RPMI8226 (cell line): ENCODE measurements at regions not wholly inside any gene's neighbourhood (a gene's known extent, or its start where the extent isn't known, plus 50 kb on each side); places are given as distances from the start of the nearest gene placed in this dataset.
"Not testable (repeated sequence)": the region's sequence is repeated elsewhere in the genome, so short reads cannot be mapped to it uniquely, and the experiment has no call there.

ENCODE experiments used
- DNase-seq: peaks from one replicate; pipeline ENCODE4 v3.0.0-alpha.2; 2015

DNA sequence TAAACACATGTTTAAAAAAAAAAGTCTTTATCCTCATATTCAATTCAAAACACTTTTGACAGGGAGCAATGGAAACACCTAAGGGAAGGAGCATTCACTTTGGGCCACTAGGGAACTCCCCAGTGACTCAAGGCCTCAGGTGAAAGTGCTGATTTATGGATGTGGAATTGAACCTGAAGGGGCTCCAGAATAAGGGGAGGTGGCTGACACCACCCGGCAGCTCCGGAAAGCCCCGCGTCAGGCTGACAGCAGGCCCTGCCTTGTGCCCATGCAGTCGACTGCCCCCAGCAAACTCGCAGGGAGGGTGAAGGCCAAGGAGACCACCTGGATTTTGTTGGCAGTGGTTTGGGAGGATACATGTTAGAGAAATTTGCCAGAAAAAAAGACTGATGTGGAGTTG, 275.3 kb upstream of the NCKAP5 start:
- no peak for DNase-seq

DNA sequence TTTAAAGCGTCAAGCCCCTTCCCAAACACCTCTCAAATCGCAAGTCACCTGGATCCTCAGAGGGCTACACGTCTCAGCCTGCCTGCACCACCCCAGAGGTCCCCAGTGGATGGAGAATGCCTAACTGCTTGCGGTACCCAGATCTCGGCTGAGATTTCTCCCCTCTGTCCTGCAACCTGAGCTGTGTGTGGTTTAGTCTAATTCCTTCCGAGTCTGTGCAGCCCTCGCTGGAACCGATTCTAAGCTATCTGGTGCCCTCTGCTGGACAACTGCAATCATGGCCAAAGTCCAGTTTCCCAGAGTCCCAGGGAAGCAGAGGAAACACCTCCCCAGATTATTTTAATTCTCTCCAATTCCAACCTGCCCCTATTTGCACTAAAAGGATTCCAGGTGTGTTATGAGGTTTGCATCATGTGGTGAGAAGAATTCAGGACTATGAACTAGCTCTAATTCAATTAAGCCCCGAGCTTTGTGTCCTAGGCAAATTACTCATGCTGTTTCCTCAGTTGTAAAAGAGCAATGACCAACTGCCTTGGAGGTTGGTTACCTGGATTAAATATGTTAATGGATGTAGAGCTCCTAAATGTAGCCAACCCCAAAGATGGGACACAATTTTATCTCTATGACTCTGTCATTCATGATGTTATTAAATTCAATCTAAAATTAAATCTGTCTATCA, 276.1 kb upstream of the NCKAP5 start:
- DNase-seq, result peak; percentile 66

DNA sequence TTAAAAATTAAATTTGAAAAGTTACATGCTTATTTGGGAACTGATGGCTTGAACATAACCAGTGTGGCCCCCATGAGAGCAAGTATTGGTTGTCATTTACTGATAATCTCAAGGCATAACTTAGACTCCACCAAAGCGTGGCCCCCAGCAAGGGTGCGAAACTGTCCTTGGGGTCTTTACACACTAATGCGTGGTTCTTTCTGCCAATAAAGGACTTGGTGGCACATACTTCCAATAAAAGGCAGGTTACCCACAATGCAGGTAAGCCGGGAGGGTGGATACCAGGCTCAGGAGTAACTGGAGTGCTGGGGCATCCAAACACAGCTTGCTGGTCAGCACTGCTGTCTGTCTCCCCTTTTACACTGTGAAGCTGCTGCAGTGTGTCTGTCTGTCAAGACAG, 278.2 kb upstream of the NCKAP5 start:
- no peak for DNase-seq

DNA sequence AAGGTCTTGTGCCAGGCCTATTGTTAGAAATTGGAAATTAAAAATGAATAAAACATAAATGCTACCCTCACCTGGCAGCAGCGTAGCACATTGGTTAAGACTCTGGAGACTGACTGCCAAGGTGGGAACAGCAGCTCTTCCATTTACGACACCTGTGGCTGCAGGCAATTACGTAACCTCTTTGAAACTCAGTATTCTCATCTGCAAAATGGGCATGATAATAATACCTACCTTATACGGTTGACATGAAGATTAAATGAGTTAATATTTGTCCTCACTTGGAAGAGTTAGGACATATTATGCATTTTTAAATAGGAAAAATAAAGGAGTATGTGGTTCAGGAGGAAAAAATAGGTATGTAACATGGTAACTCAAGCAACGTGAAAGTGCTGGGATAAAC, 279.3 kb upstream of the NCKAP5 start:
- no peak for DNase-seq

DNA sequence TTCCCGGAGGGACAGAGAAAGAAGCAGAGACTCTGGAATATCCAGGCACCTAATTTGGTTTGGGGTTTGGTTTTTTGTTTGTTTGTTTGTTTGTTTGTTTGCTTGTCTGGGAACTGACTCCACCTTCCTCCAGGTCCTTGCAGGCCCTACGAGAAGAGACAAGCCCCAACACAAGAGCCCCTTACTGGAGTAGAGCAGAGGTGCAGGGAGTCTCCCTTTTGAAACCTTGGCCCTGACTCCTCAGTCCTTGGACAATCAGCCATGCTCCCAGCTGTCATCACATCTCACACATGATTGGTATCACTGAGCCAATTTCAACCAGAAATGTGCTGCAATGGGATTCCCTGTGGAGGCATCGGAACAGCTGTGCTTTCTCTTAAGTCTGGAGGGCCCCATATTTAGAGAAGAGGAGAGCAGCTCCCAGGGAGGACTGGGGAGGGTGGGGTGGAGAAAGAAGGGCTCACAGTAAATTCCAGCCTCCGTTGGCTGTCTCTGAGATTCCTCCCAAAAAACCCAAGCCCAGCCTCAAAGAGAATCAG, 279.9 kb upstream of the NCKAP5 start:
- no peak for DNase-seq

DNA sequence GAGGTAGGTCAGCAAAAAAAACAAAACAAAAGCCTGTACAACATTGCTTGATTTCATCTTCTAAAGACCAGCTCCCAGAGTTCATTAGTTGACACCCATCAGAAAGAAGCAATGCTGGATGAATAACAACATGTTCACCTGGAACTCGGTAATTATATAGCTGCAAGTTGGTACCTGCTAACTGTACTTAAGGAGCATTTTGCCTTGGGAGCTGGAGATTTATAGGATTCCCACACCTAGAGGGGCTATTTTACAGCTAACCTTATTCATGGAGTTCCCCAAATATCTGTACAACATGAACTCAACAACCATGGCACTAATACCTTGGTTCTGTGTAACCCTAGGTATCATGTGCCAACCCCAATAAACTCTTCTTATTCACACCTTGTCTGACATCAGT, 281.1 kb upstream of the NCKAP5 start:
- DNase-seq, result no peak

DNA sequence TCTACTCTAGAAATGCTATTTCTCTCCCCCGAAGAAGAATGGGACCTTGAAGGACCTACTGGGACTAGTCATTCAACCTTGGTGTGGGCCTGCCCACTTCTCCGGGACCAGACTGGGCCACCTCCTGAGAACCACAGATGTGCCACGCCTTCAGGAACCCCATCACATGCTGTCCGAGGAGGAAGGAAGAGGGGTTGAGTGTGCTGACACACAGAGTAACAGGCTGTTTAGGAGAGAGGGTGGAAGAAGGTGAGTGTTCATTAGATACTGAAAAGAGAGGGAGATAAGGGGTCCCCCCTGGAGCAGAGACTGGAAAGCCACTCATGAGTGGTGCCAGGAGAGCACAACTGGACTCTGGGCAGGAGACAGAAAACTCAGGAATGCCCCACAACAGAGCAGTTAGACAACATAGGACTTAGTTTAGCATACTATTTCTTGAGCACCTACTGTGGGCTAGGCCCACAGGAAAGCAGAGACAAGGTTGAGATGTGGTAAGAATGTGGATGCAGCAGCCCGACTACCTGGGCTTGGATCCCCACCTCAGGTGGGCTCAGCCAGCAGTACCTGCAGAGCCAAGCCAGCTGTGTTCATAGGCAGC, 286.4 kb upstream of the NCKAP5 start:
- no peak for DNase-seq

DNA sequence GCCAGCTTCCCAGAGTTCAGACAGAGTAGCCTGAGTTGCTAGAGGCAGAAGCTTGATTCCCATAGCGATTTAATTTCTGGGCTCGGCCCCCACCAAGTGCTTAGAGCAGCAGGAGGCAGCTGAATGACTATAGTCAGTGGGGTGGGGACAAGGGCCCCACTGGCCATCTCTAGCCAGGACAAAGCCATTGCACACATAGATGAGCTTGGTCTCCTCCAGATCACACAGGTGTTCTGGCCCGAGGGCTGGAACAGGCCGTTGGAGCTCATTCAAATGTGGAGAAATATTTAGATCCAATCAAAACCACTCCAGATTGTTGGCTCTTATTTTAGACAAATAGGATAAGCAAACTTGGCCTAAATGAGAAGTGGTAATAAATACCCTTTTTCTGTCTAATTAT, 287.3 kb upstream of the NCKAP5 start:
- no peak for DNase-seq

DNA sequence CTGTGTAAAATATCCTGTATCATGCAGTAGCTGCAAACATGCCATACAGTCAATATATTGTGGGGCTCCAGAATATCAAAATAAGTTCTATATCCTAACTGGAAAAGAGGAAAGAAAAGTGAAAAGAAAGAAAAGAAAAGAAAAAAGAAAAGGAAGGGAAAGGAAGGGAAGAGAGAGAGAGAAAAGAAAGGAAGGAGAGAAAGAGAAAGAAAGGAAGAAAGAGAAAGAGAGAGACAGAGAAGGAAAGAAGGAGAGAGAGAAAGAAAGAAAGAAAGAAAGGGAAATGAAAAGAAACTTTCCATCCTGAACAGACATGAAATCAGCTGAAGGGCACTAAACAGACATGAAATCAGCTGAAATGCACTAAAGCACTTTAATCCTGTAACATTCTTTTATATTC, 288.4 kb upstream of the NCKAP5 start:
- no peak for DNase-seq

DNA sequence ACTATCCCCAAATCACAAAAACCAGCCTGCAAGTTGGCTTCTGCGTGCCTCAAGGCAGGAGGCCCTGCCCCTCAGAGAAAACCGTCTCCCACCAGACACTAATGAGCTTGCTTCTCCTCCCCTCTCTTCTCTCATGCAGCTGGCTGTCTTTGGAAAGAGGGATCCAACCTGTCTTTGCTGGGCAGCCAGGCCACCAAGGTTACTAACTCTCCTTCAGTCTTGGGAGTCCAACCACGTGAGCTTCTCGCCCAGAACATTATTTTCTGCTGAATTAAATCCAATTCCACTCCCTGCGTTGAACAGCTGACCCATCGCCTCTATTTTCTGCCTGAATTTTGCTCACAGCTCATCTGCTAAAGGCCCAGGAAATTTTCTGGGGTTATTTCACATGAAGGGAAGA, 291.3 kb upstream of the NCKAP5 start:
- DNase-seq, result no peak

DNA sequence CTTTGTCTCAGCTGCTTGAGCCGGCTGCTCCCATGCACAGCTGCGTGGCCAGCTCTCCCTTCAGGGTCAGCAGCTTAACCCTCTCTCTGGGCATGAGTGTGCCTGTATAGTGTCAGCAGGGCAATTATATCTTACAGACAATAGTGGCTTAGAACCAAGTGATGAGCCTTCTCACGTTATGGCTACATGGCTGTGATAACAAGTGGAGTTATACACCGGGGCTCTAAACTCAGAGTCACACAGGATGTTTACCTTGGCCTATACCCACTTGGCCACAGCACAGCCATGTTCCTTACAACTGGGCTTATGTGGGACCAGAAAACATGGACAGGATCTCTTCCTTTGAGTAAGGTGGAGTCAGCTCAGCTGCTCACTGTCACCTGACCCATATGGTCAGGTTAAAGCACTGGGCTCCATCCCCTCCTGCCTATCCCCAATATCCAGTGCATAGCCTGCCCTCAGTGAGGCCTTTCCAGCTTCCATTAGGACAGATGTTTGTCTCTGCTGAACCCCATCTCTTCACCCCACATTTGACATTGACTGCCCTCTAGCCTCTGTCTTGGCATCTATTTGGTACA, 294.2 kb upstream of the NCKAP5 start:
- DNase-seq, result no peak

DNA sequence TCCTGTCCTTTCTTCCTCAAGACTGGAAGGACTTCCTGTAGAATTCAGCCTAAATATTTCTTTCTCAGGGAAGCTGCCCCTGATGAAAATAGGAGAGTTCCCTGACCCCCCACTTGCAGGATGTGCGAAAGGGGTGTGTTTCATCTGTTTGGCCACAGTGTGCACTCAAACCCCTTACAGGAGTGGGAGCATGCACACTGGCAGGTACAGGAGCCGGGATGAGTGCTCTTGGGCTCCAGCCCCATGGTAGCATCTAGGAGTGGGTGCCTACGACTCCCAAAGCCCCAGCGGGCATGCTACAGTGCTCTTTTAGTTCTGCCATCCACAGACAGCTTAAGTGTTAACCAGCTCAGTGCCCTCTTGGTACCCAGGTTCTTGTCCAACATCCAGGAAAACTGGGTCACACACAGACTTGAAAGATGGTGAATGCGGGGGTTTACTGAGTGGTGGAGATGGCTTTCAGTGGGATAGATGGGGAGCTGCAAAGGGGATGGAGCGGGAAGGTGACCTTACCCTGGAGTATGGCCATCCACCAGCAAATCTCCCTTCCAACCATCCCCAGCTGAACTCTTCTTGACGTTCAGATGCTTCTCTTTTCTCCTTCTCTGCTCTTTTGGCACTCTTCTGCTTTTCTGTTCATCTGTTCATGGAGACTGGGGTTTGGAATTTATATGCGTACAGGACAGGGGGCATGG, 295.0 kb upstream of the NCKAP5 start:
- DNase-seq, result no peak

DNA sequence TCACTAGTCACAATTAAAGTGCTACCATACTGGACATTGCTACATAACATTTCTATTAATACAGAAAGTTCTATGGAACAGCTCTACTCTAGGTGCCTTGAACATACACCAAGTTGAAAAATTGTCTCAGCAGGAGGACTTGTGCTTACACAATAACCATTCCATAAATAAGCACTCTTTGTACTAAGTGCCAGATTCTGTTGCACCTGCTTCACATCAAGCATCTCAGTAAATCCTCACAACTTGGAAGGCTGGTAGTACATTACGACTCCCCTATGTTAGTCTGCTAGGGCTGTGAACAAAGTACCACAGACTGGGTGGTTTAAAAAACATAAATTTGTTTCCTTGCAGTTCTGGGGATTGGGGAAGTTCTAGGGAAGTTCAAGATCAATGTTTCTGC, 296.9 kb upstream of the NCKAP5 start:
- DNase-seq, result no peak

DNA sequence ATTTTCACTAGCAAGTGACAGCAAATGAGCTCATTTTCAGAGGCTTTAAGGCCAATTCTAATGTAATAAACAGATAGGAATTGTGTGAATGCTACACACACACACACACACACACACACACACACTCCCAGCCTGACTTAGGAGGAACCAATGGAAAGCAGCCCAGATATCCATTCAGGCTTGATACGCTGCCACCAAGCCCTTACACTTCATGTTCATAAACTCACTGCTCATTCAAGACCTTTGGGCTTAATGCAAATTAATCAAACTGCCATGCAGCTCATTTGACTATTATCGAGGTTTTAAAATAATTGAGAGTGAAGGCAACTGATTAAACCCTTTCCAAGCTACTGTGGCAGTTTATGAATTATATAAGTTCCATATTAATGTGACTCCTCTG, 298.9 kb upstream of the NCKAP5 start:
- no peak for DNase-seq

DNA sequence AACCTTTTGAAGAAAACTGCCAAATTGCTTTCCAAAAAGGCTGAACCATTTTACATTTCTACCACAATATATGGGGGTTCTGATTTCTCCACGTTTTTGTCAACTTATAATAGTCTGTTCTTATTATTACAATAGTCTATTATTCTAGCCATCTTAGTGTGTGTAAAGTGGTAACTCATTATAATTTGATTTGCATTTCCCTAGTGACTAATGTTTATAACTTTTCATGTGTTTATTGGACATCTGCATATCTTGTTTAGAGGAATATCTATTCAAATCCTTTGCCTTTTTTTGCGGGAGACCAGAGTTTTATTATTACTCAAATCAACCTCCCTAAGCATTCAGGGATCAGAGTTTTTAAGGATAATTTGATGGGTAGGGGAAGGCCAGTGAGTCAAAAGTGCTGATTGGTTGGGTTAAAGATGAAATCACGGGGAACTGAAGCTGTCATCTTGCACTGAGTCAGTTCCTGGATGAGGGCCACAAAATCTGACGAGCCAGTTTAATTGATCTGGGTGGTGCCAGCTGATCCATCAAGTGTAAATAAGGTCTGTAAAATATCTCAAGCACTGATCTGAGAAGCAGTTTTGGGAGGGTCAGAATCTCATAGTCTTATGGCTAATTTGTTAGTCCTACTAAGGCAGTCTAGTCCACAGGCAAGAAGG, 303.4 kb upstream of the NCKAP5 start:
- no peak for DNase-seq

DNA sequence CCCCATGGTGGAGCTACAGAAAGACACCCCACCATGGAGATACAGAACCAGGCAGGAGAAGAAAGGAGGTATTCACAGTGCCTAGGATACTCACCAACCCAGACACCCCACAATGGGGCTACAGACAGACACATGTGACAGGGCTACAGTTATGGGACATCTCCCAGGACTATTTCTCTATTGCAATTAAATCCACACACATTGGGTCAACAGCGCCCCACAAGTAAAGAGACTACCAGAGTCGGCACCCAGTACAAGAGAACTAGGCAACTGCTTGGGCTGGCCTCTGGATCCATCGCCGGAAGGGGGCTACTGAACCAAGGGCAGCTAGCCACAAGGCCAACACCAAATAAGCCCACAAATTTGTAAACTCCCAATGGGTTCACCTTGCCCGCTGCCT, 310.1 kb upstream of the NCKAP5 start:
- DNase-seq, result no peak

DNA sequence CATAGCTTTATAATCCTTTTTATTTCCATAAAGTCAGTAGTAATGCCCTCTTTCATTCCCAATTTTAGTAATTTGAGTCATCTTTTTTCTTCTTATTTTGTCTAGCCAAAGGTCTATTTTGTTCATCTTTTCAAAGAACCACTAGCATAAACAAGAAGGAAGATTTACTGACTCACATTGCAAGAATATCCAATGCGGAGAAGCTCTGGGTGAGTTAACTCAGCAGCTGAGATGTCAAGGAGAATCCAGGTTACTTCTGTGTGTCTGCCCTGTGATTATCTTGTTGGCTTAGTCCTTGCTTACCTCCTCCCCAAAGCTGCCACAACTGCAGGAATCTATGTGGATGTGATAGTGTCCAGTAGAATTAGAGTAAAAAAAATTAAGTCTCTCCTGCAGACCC, 311.4 kb upstream of the NCKAP5 start:
- no peak for DNase-seq

DNA sequence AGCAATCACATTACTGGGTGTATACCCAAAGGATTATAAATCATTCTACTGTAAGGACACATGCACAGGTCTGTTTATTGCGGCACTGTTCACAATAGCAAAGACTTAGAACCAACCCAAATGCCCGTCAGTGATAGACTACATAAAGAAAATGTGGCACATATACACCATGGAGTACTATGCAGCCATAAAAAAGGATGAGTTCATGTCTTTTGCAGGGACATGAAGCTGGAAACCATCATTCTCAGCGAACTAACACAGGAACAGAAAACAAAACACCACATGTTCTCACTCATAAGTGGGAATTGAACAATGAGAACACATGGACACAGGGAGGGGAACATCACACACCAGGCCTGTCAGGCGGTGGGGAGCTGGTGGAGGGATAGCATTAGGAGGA, 313.9 kb upstream of the NCKAP5 start:
- DNase-seq, result not testable (repeated sequence)

DNA sequence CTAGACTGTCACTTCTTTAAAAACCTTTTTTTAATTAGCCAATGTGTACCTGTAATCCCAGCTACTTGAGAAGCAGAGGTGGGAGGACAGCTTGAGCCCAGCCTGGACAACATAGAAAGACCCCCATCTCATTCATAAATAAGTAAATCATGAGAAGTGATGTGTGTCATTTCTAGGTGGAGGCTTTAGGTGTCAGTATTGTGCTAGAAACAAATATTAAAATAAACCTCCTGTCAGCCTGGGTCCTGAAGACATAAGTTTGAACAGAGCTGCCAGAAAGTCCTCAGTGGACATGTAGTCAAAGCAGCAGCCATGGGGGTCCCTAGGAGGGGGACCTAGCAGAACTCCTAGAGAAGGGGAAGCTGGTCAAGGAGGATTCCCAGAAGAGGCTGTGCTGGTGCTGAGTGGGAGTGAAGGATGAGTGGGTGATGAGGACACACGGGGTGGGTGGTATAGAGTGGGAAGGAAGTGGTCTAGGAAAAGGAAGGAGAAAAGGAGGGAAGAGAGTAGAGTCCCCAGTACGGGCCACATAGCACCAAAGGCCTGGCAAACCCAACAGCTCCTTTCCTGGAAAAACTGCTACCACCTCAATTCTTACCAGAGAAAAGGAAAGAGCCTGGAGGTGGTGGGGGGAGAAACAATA, 316.6 kb upstream of the NCKAP5 start:
- DNase-seq, result peak; percentile 6

DNA sequence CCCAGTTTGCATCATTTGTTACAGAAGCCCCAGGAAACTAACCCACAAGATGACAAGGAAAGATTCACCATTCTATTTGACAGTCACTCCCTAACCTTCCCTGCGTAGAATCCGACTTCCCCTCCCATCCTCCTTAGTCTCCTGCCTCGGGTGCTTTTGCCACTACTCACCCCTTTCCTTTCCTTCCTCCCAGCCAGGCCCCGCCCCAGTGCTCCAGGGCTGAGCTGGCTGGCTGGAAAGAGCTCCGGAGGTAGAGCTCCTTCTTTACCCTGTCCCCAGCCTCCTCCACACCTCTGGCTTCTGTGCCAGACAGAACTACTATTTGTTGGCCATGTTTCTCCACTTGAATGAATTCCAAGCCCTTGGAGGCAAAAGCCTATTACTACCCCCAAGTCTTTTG, 317.6 kb upstream of the NCKAP5 start:
- no peak for DNase-seq

DNA sequence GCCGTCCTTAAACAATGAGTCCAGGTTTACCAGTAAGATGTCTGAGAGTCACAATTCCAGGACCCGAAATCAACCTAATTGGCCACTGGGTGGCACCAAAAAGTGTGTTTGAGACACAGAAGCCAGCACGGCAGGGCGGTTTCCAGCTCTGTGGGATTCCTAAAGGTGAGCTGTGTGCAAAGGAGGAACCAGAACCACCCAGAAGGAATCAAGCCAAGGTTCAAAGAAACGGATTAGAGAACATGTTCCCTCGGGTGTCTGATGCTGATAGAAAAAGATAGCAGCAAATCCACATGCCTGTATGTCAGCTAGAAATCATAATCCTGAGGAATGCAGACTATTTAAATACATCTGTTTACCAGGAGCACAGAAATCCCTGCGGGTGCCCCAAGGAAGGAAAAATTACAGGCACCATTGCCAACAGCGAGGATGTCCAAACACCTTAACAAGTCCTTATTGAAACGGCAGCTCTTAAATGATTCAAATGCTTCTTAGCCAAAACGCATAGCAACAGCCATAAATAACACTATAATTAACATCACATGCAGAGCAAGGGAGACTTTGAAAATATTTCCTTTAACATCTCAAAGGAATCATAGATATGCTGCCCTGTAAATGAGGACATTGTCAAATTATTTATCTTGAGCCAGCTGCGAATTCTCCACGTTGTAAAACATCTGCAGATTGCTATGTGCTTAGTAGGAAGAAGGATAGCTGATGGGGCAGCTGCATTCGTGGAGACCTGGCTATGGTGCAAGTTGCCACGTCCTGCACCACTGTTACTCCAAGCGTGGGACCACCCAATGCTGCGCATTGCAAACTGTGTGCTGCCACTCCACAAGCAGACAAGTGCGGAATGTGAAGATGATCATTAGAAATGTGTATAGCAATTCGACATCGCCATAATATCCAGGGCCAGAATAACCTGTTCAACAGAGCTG, 318.7 kb upstream of the NCKAP5 start:
- peak; percentile 84 for DNase-seq

DNA sequence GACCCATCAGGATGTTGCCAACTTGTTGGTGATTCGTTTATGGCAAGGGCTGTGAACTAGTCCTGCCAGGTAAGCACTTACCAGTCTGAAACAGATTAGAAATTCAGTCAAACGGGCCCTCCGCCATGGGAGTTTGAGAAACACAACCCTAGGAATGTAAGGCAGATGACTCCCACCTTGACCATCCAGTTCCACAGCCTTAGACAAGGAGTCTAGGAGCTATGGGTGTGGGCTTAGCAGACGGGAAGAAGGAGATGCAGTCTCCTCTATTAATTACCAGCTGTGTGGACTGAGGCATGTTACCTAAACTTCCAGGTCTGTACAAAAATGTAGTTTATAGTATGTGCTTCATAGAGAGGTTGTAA, 319.4 kb upstream of the NCKAP5 start:
- no peak for DNase-seq
